Fibroblast of mammary gland (primary cell): ENCODE measurements at regions not wholly inside any gene's neighbourhood (a gene's known extent, or its start where the extent isn't known, plus 50 kb on each side); places are given as distances from the start of the nearest gene placed in this dataset.
A peak's percentile ranks its signal among the peaks of the same experiment; 100 is the strongest.

ENCODE experiments used
- DNase-seq: peaks from one replicate; pipeline ENCODE4 v3.0.0-alpha.2; 2010; ENCODE audit warnings: low read depth
- H3K4me3 ChIP-seq: 2 replicates; pipeline ENCODE4 v1.5.1; 2011; ENCODE audit warnings: low read depth, mild to moderate bottlenecking, low read length, moderate library complexity; ENCODE audit not compliant: control insufficient read depth
- TF ChIP-seq, protein P1 (sequence below): conservative IDR thresholded peaks from 2 replicates; pipeline ENCODE4 v1.5.1; 2011; ENCODE audit warnings: low read depth, low read length, inconsistent platforms; ENCODE audit not compliant: control insufficient read depth, insufficient read depth

DNA sequence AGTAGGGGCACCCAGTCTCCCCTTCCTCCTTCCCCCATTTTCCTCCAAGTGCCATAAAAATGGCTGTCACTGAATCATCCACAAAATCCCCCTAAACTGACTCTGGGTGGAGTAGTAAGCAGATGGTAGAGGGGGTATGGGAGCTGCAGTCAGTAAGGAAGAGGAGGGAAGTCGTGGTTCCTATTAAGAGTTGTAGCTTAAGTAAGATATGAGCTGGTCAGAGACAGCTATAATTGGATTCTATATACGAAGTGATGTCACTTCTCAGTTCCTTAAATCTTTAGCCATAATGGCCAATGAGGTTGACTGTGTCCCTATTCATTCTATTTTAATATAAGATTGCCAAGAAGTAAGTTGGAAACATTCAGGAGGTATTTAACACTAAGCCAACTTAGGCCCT, 131.7 kb downstream of the SLC16A9 start:
- TF ChIP-seq, protein P1, sequence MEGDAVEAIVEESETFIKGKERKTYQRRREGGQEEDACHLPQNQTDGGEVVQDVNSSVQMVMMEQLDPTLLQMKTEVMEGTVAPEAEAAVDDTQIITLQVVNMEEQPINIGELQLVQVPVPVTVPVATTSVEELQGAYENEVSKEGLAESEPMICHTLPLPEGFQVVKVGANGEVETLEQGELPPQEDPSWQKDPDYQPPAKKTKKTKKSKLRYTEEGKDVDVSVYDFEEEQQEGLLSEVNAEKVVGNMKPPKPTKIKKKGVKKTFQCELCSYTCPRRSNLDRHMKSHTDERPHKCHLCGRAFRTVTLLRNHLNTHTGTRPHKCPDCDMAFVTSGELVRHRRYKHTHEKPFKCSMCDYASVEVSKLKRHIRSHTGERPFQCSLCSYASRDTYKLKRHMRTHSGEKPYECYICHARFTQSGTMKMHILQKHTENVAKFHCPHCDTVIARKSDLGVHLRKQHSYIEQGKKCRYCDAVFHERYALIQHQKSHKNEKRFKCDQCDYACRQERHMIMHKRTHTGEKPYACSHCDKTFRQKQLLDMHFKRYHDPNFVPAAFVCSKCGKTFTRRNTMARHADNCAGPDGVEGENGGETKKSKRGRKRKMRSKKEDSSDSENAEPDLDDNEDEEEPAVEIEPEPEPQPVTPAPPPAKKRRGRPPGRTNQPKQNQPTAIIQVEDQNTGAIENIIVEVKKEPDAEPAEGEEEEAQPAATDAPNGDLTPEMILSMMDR, result no peak

DNA sequence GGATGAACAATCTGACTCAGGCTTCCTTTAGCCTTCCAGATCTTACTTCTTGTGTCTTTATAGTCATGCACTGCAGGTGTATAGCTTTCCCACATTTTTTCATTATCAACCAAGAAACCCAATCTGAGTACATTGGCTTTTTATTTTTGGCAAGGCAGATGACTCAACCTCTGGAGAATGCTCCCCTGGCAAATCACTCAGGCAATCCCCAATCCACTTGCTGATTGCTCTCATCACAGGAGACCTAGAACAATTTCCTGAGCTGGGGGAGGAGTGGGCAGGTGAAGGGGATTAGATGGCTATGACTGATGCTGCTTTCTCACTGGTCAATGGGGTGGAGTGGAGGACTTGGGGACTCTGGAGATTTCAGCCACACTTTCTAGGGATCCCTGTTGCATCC, 134.4 kb downstream of the SLC16A9 start:
- H3K4me3 ChIP-seq, result no peak overlapping the region
- no peak for DNase-seq
- TF ChIP-seq, protein P1, result no peak

More for the DNA sequence above, 131.7 kb downstream of the SLC16A9 start:
- DNase-seq, result no peak
- H3K4me3 ChIP-seq, result no peak overlapping the region

DNA sequence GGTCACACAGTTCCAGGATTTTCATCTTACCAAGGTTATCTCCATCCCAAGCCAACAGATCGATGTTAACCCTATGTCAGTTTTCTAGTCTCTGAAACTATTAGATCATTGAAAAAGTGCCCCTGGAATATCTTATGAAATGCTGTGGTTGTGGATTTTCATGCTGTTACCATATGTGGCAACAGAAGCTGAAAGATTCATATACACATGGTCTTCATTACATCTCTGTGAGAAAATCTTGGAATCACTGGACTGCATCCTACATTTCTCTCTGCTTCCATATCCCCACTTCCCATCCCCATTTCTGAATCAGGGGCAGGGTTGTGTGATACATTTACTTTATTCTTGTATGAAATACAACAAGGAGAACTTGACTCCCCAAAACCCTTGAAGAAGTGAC, 146.1 kb downstream of the SLC16A9 start:
- H3K4me3 ChIP-seq, result no peak overlapping the region
- peak; percentile 72 for DNase-seq
- TF ChIP-seq, protein P1, result no peak

DNA sequence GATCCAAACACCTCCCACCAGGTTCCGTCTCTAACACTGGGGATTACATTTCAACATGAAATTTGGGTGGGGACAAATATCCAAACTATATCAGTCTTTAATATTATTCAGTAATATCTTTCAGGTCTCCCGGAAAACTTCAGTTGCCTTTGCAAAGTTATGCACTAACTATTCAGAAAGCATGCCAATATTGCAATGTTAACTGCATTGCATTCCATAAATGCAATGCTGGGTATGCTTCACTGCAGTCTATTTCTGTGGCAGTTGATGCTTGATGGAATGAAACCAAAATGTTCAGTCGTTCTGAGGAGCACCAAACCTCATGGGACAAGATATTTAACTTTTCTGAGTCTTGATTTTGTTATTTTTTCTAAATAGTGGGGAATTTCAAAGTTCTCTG, 147.5 kb downstream of the SLC16A9 start:
- no peak for DNase-seq
- TF ChIP-seq, protein P1, result no peak
- H3K4me3 ChIP-seq, result no peak overlapping the region

DNA sequence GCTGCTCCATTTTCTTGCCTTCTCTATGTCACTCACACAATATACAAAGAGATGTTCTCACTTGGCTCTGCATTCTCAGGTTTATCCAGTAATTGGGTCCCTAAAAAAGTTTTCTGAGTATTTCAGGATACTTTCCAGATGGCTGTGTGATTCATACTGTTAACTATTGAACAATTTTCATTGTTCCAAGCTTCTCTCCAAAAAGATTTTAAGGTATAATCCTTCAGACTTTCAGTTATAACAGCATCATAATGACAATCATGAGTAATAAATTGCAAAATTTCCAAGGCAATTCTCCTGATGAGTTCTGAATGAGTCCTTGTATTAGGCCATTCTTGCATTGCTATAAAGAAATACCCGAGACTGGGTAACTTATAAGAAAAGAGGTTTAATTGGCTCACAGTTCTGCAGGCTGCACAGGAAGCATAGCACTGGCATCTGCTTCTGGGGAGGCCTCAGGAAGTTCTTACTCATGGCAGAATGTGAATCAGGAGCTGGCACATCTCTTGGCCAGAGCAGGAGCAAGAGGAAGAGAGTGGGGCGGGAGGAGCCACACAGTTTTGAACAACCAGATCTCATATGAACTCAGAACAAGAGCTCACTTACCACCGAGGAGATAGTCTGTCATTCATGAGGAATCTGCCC, 148.1 kb downstream of the SLC16A9 start:
- TF ChIP-seq, protein P1, result no peak
- peak; percentile 71 for DNase-seq
- H3K4me3 ChIP-seq, result no peak overlapping the region

DNA sequence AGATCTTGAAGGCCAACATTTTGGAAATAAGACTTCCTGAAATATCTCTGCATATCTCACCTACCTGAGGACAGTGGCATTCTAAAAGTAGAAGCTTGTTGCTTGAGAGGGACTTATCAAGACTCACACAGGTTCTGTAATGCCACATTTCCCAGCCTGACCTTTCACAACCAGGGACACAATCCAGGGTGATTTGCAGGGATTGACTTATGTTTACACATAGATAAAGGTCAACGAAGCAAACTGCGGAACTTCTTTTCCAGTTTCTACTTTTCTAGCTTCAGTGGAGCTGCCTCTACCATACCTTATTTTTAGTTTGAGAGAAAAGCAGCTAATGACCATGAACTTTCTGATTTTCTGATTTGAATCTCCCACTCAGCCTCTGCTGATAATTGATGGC, 148.7 kb downstream of the SLC16A9 start:
- TF ChIP-seq, protein P1, result no peak
- no peak for DNase-seq

DNA sequence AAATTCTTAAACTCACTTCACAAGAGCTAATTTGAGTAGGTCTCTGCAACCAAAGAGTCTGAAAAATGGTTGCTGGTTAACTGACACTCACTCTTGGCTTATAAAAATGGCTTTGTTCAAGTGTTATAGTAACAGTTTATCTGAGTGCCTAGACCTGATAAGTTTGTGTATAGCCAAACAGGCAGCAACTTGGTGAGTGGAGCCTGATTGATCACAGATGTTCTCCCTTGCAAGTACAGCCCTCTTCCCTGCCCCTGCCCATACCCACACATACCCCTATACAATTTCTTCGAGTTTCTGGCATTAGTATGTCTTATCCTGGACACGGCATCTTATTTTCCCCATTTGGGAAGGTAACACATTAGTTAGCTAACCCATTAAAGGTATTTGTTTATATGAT, 149.5 kb downstream of the SLC16A9 start:
- H3K4me3 ChIP-seq, result no peak overlapping the region
- TF ChIP-seq, protein P1, result no peak
- DNase-seq, result no peak

More for the DNA sequence above, 148.7 kb downstream of the SLC16A9 start:
- H3K4me3 ChIP-seq, result no peak overlapping the region
